ENCODE measurements at regions not wholly inside any gene's neighbourhood (a gene's known extent, or its start where the extent isn't known, plus 50 kb on each side); places are given as distances from the start of the nearest gene placed in this dataset.

DNA sequence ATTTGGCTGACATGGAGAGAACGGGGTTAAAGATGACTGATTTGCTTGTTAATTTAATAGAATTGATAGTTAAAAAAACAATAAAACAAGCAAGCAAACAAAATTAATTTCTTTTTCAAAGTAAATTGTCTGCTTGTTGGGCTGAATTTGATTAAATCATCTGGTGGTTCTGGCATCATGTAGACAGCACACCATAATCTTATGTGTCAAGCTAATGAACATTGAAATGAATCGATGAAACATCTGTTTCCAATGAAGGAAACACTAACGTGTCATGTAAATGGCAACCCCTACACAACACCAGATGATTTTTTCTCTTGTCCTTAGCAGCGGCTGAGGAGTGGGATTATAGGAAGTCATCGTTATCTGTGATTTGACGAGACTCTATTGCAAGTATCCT is 399.6 kb upstream of the RAG2 start:
- Mint-ChIP-seq H3K4me1 (no peaks in the 10 kb centered on the region), H3K9me3 (peaks cover 0 to 3% of the 10 kb centered on the region in 2 experiments; a peak in 1 of 5 replicates), H3K36me3 (ENCODE audit: insufficient read depth in 1 of 3, low read depth in 3 of 3) (no peaks in the 10 kb centered on the region), H3K27ac (no peak overlapping the region), H3K4me3 (no peak overlapping the region), H3K27me3 (ENCODE audit: low read depth) (no peaks in the 10 kb centered on the region)
- H3K9ac ChIP-seq (ENCODE audit: extremely low read depth, insufficient read length, low read length), result no peak overlapping the region
- no peaks in the 10 kb centered on the region for H3K27me3 ChIP-seq (ENCODE audit: insufficient read depth, low read length)
- no peak overlapping the region for H3K4ac ChIP-seq (ENCODE audit: low read depth, low read length)
- no peak overlapping the region for H3K14ac ChIP-seq (ENCODE audit: insufficient read depth, low read length)
- no peak overlapping the region for H2BK15ac ChIP-seq (ENCODE audit: low read depth, low read length)
- H2AK5ac ChIP-seq (ENCODE audit: insufficient read length, low read length), result no peak overlapping the region
- no peak overlapping the region for H3K56ac ChIP-seq (ENCODE audit: insufficient read length, low read depth, low read length)
- H3K18ac ChIP-seq (ENCODE audit: insufficient read length, low read depth, low read length), result no peak overlapping the region
- H4K91ac ChIP-seq (ENCODE audit: insufficient read length, low read depth, low read length), result no peak overlapping the region
- H3K79me1 ChIP-seq (ENCODE audit: insufficient read depth, low read depth, low read length, poor library complexity, severe bottlenecking), result no peaks in the 10 kb centered on the region
- H2BK5ac ChIP-seq (ENCODE audit: insufficient read length, low read length), result no peak overlapping the region
- no peak for DNase-seq
- no peak overlapping the region for H4K5ac ChIP-seq (ENCODE audit: insufficient read length, low read depth, low read length)
- H2BK120ac ChIP-seq (ENCODE audit: low read depth, low read length, poor library complexity, severe bottlenecking), result no peak overlapping the region
- H3K4me2 ChIP-seq (ENCODE audit: insufficient read depth, insufficient read length, low read length), result no peak overlapping the region
- H2BK12ac ChIP-seq (ENCODE audit: insufficient read length, low read depth, low read length), result no peak overlapping the region
- no peak overlapping the region for H2AFZ ChIP-seq (ENCODE audit: low read length)
- H3K23me2 ChIP-seq (ENCODE audit: insufficient read length, low read depth, low read length, poor library complexity, severe bottlenecking), result no peaks in the 10 kb centered on the region
- no CpG with 5 or more reads among the region's 6 CpGs for WGBS (ENCODE audit: extremely low coverage, insufficient read length, low lambda C conversion rate)
- no peak overlapping the region for H4K8ac ChIP-seq (replicated peaks; ENCODE audit: insufficient read length, low read depth, low read length)
- no peak overlapping the region for H2BK20ac ChIP-seq (ENCODE audit: low read depth, low read length, poor library complexity, severe bottlenecking)
- TF ChIP-seq, protein P1, sequence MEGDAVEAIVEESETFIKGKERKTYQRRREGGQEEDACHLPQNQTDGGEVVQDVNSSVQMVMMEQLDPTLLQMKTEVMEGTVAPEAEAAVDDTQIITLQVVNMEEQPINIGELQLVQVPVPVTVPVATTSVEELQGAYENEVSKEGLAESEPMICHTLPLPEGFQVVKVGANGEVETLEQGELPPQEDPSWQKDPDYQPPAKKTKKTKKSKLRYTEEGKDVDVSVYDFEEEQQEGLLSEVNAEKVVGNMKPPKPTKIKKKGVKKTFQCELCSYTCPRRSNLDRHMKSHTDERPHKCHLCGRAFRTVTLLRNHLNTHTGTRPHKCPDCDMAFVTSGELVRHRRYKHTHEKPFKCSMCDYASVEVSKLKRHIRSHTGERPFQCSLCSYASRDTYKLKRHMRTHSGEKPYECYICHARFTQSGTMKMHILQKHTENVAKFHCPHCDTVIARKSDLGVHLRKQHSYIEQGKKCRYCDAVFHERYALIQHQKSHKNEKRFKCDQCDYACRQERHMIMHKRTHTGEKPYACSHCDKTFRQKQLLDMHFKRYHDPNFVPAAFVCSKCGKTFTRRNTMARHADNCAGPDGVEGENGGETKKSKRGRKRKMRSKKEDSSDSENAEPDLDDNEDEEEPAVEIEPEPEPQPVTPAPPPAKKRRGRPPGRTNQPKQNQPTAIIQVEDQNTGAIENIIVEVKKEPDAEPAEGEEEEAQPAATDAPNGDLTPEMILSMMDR (conservative IDR thresholded peaks at IDR 0.05), result no peak
- H4K20me1 ChIP-seq (ENCODE audit: control insufficient read depth, insufficient read depth, insufficient read length), result no peaks in the 10 kb centered on the region
- no peak overlapping the region for H3K27ac ChIP-seq (ENCODE audit: insufficient read length, low read depth, low read length)
- H3K4me1 ChIP-seq (ENCODE audit: insufficient read depth, low read length), result no peaks in the 10 kb centered on the region; the same call in 1 of the 2 replicates
- H3K23ac ChIP-seq (ENCODE audit: insufficient read length, low read depth, low read length), result no peak overlapping the region
- H3K9me3 ChIP-seq (ENCODE audit: control insufficient read depth, low read depth, low read length), result no peaks in the 10 kb centered on the region
- H3K79me2 ChIP-seq (ENCODE audit: insufficient read depth, low read length), result no peaks in the 10 kb centered on the region
- H3T11ph ChIP-seq (ENCODE audit: low read length), result no peak overlapping the region
